GM18868 (cell line): ENCODE measurements at regions not wholly inside any gene's neighbourhood (a gene's known extent, or its start where the extent isn't known, plus 50 kb on each side); places are given as distances from the start of the nearest gene placed in this dataset.
A peak's percentile ranks its signal among the peaks of the same experiment; 100 is the strongest.

Source experiments
- ATAC-seq: cut with Tn5 transposase; IDR thresholded peaks from one replicate; pipeline ENCODE4 v1.9.1; 2021; ENCODE audit warnings: mild to moderate bottlenecking, moderate library complexity; ENCODE audit not compliant: unreplicated experiment

GRCh38 chr3:117235304-117235703 lies 525.7 kb downstream of the TUSC7 start:
- ATAC-seq: no peak

- ATAC-seq: no peak
Observed at GRCh38 chr3:117238806-117239205, 529.2 kb downstream of the TUSC7 start.

- no peak for ATAC-seq
Observed at GRCh38 chr3:117243657-117244056, 534.1 kb downstream of the TUSC7 start.

- ATAC-seq: no peak
Observed at GRCh38 chr3:117246771-117247555, 537.4 kb downstream of the TUSC7 start.

- no peak for ATAC-seq
Observed at GRCh38 chr3:117248153-117248552, 538.6 kb downstream of the TUSC7 start.

- peak; percentile 67 for ATAC-seq
Observed at GRCh38 chr3:117252208-117252607, 542.6 kb downstream of the TUSC7 start.

GRCh38 chr3:117252651-117253050 lies 543.1 kb downstream of the TUSC7 start:
- no peak for ATAC-seq

- ATAC-seq: no peak
Observed at GRCh38 chr3:117253636-117254035, 544.1 kb downstream of the TUSC7 start.

- ATAC-seq: no peak
Observed at GRCh38 chr3:117254985-117255384, 545.4 kb downstream of the TUSC7 start.

GRCh38 chr3:117255736-117256135 lies 546.2 kb downstream of the TUSC7 start:
- no peak for ATAC-seq

GRCh38 chr3:117261983-117262421 lies 552.4 kb downstream of the TUSC7 start:
- ATAC-seq: no peak

GRCh38 chr3:117263270-117263669 lies 553.7 kb downstream of the TUSC7 start:
- no peak for ATAC-seq

- no peak for ATAC-seq
Observed at GRCh38 chr3:117263745-117264144, 554.2 kb downstream of the TUSC7 start.

GRCh38 chr3:117264204-117264994 lies 554.8 kb downstream of the TUSC7 start:
- ATAC-seq: no peak

- no peak for ATAC-seq
Observed at GRCh38 chr3:117266806-117267205, 557.2 kb downstream of the TUSC7 start.

- ATAC-seq: no peak
Observed at GRCh38 chr3:117268318-117268717, 558.7 kb downstream of the TUSC7 start.

GRCh38 chr3:117272274-117272673 lies 562.7 kb downstream of the TUSC7 start:
- no peak for ATAC-seq

- ATAC-seq: no peak
Observed at GRCh38 chr3:117272876-117273523, 563.4 kb downstream of the TUSC7 start.

- ATAC-seq: no peak
Observed at GRCh38 chr3:117277816-117278215, 568.2 kb downstream of the TUSC7 start.

GRCh38 chr3:117278424-117279190 lies 569.0 kb downstream of the TUSC7 start:
- no peak for ATAC-seq

- ATAC-seq: no peak
Observed at GRCh38 chr3:117281371-117281770, 571.8 kb downstream of the TUSC7 start.
